Progenitor cell of endocrine pancreas (in vitro differentiated cells): ENCODE measurements at regions not wholly inside any gene's neighbourhood (a gene's known extent, or its start where the extent isn't known, plus 50 kb on each side); places are given as distances from the start of the nearest gene placed in this dataset.
"Not testable (repeated sequence)": the region's sequence is repeated elsewhere in the genome, so short reads cannot be mapped to it uniquely, and the experiment has no call there.

ENCODE experiments used
- DNase-seq: peaks from one replicate; pipeline ENCODE4 v3.0.0; 2021; ENCODE audit warnings: low spot score; ENCODE audit not compliant: unreplicated experiment
- H3K27ac Mint-ChIP-seq: 2 replicates; pipeline ENCODE4 v1.8.0; 2021; ENCODE audit warnings: mild to moderate bottlenecking, moderate library complexity, mixed read lengths
- H3K27me3 Mint-ChIP-seq: 2 replicates; pipeline ENCODE4 v1.8.0; 2021; ENCODE audit warnings: mixed read lengths
- H3K36me3 Mint-ChIP-seq: 2 replicates; pipeline ENCODE4 v1.8.0; 2022; ENCODE audit warnings: mixed read lengths; ENCODE audit not compliant: insufficient read depth
- H3K4me1 Mint-ChIP-seq: 2 replicates; pipeline ENCODE4 v1.8.0; 2021; ENCODE audit warnings: low read depth, mixed read lengths
- H3K4me3 Mint-ChIP-seq: 2 replicates; pipeline ENCODE4 v1.8.0; 2021; ENCODE audit warnings: low read depth, mild to moderate bottlenecking, moderate library complexity, mixed read lengths
- H3K9me3 Mint-ChIP-seq: 2 replicates; pipeline ENCODE4 v1.8.0; 2021; ENCODE audit warnings: low read depth, mixed read lengths
- CTCF ChIP-seq: fragments of 200-600 bp; sonication (generic); IDR thresholded peaks from one replicate; pipeline ENCODE4 v1.5.0; 2021; ENCODE audit warnings: antibody characterized with exemption, mild to moderate bottlenecking; ENCODE audit not compliant: unreplicated experiment

GRCh38 chr14:83638748-83639504, 1891.0 kb upstream of the FLRT2 start:
- no peaks in the 10 kb centered on the region for H3K4me1 Mint-ChIP-seq
- H3K9me3 Mint-ChIP-seq: peaks cover 6% of the 10 kb centered on the region
- peaks cover 1% of the 10 kb centered on the region for H3K36me3 Mint-ChIP-seq
- H3K27me3 Mint-ChIP-seq: no peaks in the 10 kb centered on the region
- H3K4me3 Mint-ChIP-seq: peak overlapping the region; percentile 37
- H3K27ac Mint-ChIP-seq: no peak overlapping the region
- no peak for TF ChIP-seq CTCF
- no peak for DNase-seq

GRCh38 chr14:83639505-83639875, 1890.5 kb upstream of the FLRT2 start:
- H3K9me3 Mint-ChIP-seq, DNase-seq, H3K27me3 Mint-ChIP-seq, H3K27ac Mint-ChIP-seq, H3K4me1 Mint-ChIP-seq, H3K36me3 Mint-ChIP-seq: not testable (repeated sequence)
- H3K4me3 Mint-ChIP-seq: peak overlapping the region; percentile 37

- TF ChIP-seq CTCF: no peak
- DNase-seq: no peak
- peaks cover 1% of the 10 kb centered on the region for H3K36me3 Mint-ChIP-seq
- H3K4me3 Mint-ChIP-seq: no peak overlapping the region
- H3K4me1 Mint-ChIP-seq: peaks cover 19% of the 10 kb centered on the region
- no peak overlapping the region for H3K27ac Mint-ChIP-seq
- peaks cover 10% of the 10 kb centered on the region for H3K27me3 Mint-ChIP-seq
- peaks cover 3% of the 10 kb centered on the region for H3K9me3 Mint-ChIP-seq
These were observed 1883.7 kb upstream of the FLRT2 start for GRCh38 chr14:83646228-83646627.

GRCh38 chr14:83660597-83660996, 1869.3 kb upstream of the FLRT2 start:
- no peaks in the 10 kb centered on the region for H3K36me3 Mint-ChIP-seq
- TF ChIP-seq CTCF: no peak
- H3K27ac Mint-ChIP-seq: no peak overlapping the region
- no peaks in the 10 kb centered on the region for H3K9me3 Mint-ChIP-seq
- DNase-seq: no peak
- no peaks in the 10 kb centered on the region for H3K27me3 Mint-ChIP-seq
- H3K4me1 Mint-ChIP-seq: no peaks in the 10 kb centered on the region
- no peak overlapping the region for H3K4me3 Mint-ChIP-seq

GRCh38 chr14:83664389-83664788, 1865.6 kb upstream of the FLRT2 start:
- no peaks in the 10 kb centered on the region for H3K27me3 Mint-ChIP-seq
- no peaks in the 10 kb centered on the region for H3K4me1 Mint-ChIP-seq
- no peak for TF ChIP-seq CTCF
- DNase-seq: no peak
- H3K9me3 Mint-ChIP-seq: peaks cover 6% of the 10 kb centered on the region
- no peak overlapping the region for H3K27ac Mint-ChIP-seq
- H3K4me3 Mint-ChIP-seq: no peak overlapping the region
- H3K36me3 Mint-ChIP-seq: no peaks in the 10 kb centered on the region

- no peaks in the 10 kb centered on the region for H3K36me3 Mint-ChIP-seq
- peaks cover 6% of the 10 kb centered on the region for H3K9me3 Mint-ChIP-seq
- H3K4me1 Mint-ChIP-seq: no peaks in the 10 kb centered on the region
- H3K4me3 Mint-ChIP-seq: no peak overlapping the region
- no peak for DNase-seq
- H3K27ac Mint-ChIP-seq: no peak overlapping the region
- TF ChIP-seq CTCF: no peak
- no peaks in the 10 kb centered on the region for H3K27me3 Mint-ChIP-seq
These were observed 1840.7 kb upstream of the FLRT2 start for GRCh38 chr14:83689265-83689664.
